LNCaP clone FGC (cell line): ENCODE measurements at regions not wholly inside any gene's neighbourhood (a gene's known extent, or its start where the extent isn't known, plus 50 kb on each side); places are given as distances from the start of the nearest gene placed in this dataset.

Experiments
- DNase-seq: peaks from one replicate; pipeline ENCODE4 v3.0.0-alpha.2; 2011; ENCODE audit warnings: low read depth
- H3K4me3 ChIP-seq: 2 replicates; pipeline ENCODE4 v1.5.1; 2011; ENCODE audit warnings: mild to moderate bottlenecking, low read depth, low read length, control low read depth
- CTCF ChIP-seq: IDR thresholded peaks from 2 replicates; pipeline ENCODE4 v1.5.1; 2012; ENCODE audit warnings: mild to moderate bottlenecking; ENCODE audit not compliant: control insufficient read depth, insufficient read depth; ENCODE audit errors: extremely low read depth

- no peak overlapping the region for H3K4me3 ChIP-seq
- no peak for DNase-seq
- no peak for TF ChIP-seq CTCF
Observed at GRCh38 chr5:171622010-171622409, 163.6 kb upstream of the SMIM23 start.

- no peak overlapping the region for H3K4me3 ChIP-seq
- no peak for DNase-seq
Observed at GRCh38 chr5:171623107-171623506, 162.5 kb upstream of the SMIM23 start.

GRCh38 chr5:171623551-171624097 lies 162.0 kb upstream of the SMIM23 start:
- TF ChIP-seq CTCF = no peak
- no peak overlapping the region for H3K4me3 ChIP-seq
- no peak for DNase-seq

More at GRCh38 chr5:171623107-171623506, 162.5 kb upstream of the SMIM23 start:
- TF ChIP-seq CTCF = no peak

- TF ChIP-seq CTCF = no peak
- no peak for DNase-seq
Observed at GRCh38 chr5:171624396-171624795, 161.2 kb upstream of the SMIM23 start.

GRCh38 chr5:171625646-171626045 lies 160.0 kb upstream of the SMIM23 start:
- DNase-seq = no peak
- no peak for TF ChIP-seq CTCF
- H3K4me3 ChIP-seq = no peak overlapping the region

More at GRCh38 chr5:171624396-171624795, 161.2 kb upstream of the SMIM23 start:
- no peak overlapping the region for H3K4me3 ChIP-seq

- no peak overlapping the region for H3K4me3 ChIP-seq
- no peak for DNase-seq
- TF ChIP-seq CTCF = no peak
Observed at GRCh38 chr5:171627936-171628632, 157.5 kb upstream of the SMIM23 start.

GRCh38 chr5:171628633-171628974 lies 157.0 kb upstream of the SMIM23 start:
- no peak overlapping the region for H3K4me3 ChIP-seq
- TF ChIP-seq CTCF = no peak
- DNase-seq = no peak
